T-helper 1 cell treated with Interleukin-12 subunit alpha and Interleukin-12 subunit beta and Interleukin-4 antibody, amounts not matched to agents 30 ng/mL and 1 ng/mL, for 36 hours (primary cell): ENCODE measurements at regions not wholly inside any gene's neighbourhood (a gene's known extent, or its start where the extent isn't known, plus 50 kb on each side); places are given as distances from the start of the nearest gene placed in this dataset.

Source experiments
- intact Hi-C: fragments of 100-400 bp; cut with micrococcal nuclease; formaldehyde crosslinking; loops from one replicate; pipeline ENCODE4 v1.15.1; 2024

DNA sequence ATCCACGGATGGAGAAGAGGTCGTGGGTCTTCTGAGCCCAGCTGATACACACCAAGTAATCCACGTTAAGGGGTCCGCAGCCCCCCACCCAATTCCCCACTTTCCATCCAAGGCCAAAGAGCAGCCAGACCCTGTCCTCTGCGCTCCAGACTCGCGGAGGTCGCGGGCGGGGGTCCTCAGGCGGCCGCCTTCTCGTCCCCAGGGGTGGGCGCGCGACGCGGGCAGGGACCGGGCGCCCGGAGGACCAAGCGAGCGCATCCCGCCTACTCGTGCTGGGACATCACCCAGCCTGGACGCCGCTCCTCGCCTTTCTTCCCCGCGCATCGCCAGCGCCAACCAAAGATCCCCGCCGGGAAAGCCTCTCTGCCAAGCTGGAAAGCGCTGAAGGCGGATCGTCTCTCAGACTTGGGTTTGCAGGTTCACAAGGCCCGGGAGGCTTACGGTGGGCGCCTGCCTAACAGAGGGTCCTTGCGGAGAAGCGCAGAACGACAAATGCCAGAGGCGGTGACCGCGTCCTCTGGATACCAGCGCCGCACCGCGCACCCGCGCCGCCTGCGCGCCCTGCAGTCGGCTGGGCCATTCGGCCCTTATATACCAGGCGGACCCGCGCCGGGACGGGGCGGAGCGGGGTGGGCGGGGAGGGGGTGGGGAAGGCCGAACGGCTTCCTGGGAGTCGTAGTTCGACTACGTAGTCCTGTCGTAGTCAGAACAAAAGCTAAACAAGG is 471.6 kb downstream of the SOX9 start:
- intact Hi-C loops = loop anchor here (1.0 to 2.0 kb wide), 6 partner anchors 116 to 720 kb away; partner anchors contain the start of genes CDC42EP4, COG1 and SLC39A11

DNA sequence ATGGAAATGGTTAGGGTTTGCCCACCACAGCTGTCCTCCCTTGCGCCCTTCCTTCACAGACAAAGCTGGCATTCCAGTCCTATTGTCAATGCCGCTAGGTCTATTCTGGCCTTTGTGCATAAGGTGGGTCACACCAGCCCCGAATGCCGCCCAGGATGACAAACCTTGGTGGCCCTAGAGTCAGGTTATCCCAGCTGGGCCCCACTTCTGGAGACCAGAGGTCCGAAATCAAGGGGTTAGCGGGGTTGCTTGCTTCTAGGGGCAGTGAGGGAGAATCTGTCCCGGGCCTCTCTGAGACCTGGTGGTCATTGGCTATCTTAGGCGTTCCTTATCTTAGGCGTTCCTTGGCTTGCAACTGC is 472.1 kb downstream of the SOX9 start:
- intact Hi-C loops = loop anchor here (1.0 to 2.0 kb wide), 6 partner anchors 115 to 719 kb away; partner anchors contain the start of genes CDC42EP4, COG1 and SLC39A11

DNA sequence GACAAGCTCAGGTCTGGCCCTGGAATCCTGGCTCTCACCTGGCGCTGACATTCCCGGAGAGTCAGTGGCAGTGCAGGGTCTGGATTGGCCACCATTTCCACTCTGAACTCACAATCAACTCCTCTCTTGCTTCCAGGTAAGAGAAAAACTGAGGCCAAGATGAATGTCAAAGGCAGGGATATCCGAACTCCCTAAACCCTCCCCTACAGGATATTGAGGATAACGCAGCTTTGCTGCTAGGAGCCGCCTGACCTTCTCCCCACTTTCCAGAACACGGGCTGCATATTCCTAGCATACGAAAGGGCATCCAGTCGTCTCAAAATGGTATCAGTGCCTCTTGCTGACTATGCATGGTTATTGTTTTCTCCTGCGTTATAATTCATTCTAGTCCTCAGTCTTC is 473.4 kb downstream of the SOX9 start:
- intact Hi-C loops = no loop called here
